K562 (cell line): ENCODE measurements at regions not wholly inside any gene's neighbourhood (a gene's known extent, or its start where the extent isn't known, plus 50 kb on each side); places are given as distances from the start of the nearest gene placed in this dataset.

Source experiments
- ATAC-seq: fragments of 200-7000 bp; cut with Tn5 transposase; 3 replicates; pipeline ENCODE4 v1.9.1; 2020; ENCODE audit warnings: moderate library complexity
- BruUV-seq: library from RNA; stranded (reverse); fragments of 400-500 nt; replicated peaks from 2 replicates; lab custom pipeline; 2021; lab: Mats Ljungman, UMichigan
- CTCF ChIA-PET: fragments of 300-600 bp; formaldehyde crosslinking; extraction: SDS; loops from one replicate; lab custom pipeline; 2021; ENCODE audit warnings: low intra/inter-chr PET ratio; lab: Yijun Ruan, JAX
- POLR2A ChIA-PET: fragments of 300-600, 350-650 bp; sonication (Branson Sonifier 250); formaldehyde crosslinking; extraction: SDS; loops from one replicate; lab custom pipeline; 2021; ENCODE audit warnings: antibody characterized with exemption, inconsistent platforms; lab: Yijun Ruan, JAX
- DNase-seq, 4 experiments: peaks; one replicate each; pipeline versions ENCODE4 v3.0.0 to v3.0.0-alpha.2; 2011 to 2018; ENCODE audit warnings: low spot score in 3 of 4, mixed read lengths in 3 of 4; ENCODE audit errors: extremely low read depth in 1 of 4
- FAIRE-seq: peaks from 2 replicates; lab custom pipeline; 2011; peaks lifted over from hg19 to GRCh38; lab: Jason Lieb, UNC
- H2AFZ ChIP-seq: 2 replicates; pipeline ENCODE4 v1.6.0; 2011; ENCODE audit warnings: low read depth, low read length, control low read depth, inconsistent platforms
- H3K27ac ChIP-seq: fragments of 200-600 bp; 3 replicates; pipeline ENCODE4 v1.8.0; 2011; ENCODE audit warnings: low read depth, mild to moderate bottlenecking, control low read depth, inconsistent platforms, low read length, moderate library complexity, mixed read lengths; ENCODE audit errors: extremely low read depth
- H3K27me3 ChIP-seq, 2 experiments: fragments of 300-600 bp in 1 of 2; 2 replicates in 1 of 2; 3 replicates in 1 of 2; pipeline versions ENCODE4 v1.6.0 to v1.8.0; 2011; ENCODE audit warnings: inconsistent platforms in 2 of 2, low read length in 2 of 2, mild to moderate bottlenecking in 1 of 2, mixed read lengths in 1 of 2, moderate library complexity in 1 of 2; ENCODE audit not compliant: control insufficient read depth in 2 of 2, insufficient read depth in 2 of 2
- H3K36me3 ChIP-seq: fragments of 300-600 bp; 3 replicates; pipeline ENCODE4 v1.8.0; 2011; ENCODE audit warnings: mild to moderate bottlenecking, low read length, inconsistent platforms; ENCODE audit not compliant: control insufficient read depth, insufficient read depth
- H3K4me1 ChIP-seq, 2 experiments: fragments of 200-600 bp in 1 of 2; replicated peaks in 1 of 2; 2 replicates in 1 of 2; 3 replicates in 1 of 2; pipeline versions ENCODE4 v1.5.1 to v1.8.0; 2011; ENCODE audit warnings: inconsistent platforms in 2 of 2, low read length in 2 of 2, mild to moderate bottlenecking in 1 of 2, mixed read lengths in 1 of 2, moderate library complexity in 1 of 2; ENCODE audit not compliant: control insufficient read depth in 2 of 2, insufficient read depth in 2 of 2
- H3K4me2 ChIP-seq: 2 replicates; pipeline ENCODE4 v1.6.1; 2011; ENCODE audit warnings: low read length, control low read depth, inconsistent platforms, mixed read lengths; ENCODE audit not compliant: insufficient read depth
- H3K4me3 ChIP-seq: fragments of 200-600 bp; sonication (generic), shearing (Covaris generic); 2 replicates; pipeline ENCODE4 v1.5.1; 2016; ENCODE audit warnings: control low read depth, inconsistent platforms
- H3K79me2 ChIP-seq: fragments of 200-600 bp; 3 replicates; pipeline ENCODE4 v1.8.0; 2011; ENCODE audit warnings: low read length, inconsistent platforms; ENCODE audit not compliant: control insufficient read depth, insufficient read depth
- H3K9ac ChIP-seq, 2 experiments: 2 replicates each; pipeline versions ENCODE4 v1.6.0 to v1.6.1; 2011; ENCODE audit warnings: low read depth in 2 of 2, low read length in 2 of 2, control low read depth in 1 of 2, inconsistent platforms in 1 of 2, mild to moderate bottlenecking in 1 of 2, mixed read lengths in 1 of 2; ENCODE audit not compliant: insufficient read depth in 1 of 2
- H3K9me1 ChIP-seq: one replicate; pipeline ENCODE4 v1.6.0; 2011; ENCODE audit warnings: inconsistent platforms, mild to moderate bottlenecking, low read length, moderate library complexity; ENCODE audit not compliant: control insufficient read depth, insufficient read depth
- H3K9me3 ChIP-seq: replicated peaks from 2 replicates; pipeline ENCODE4 v1.5.1; 2011; ENCODE audit warnings: low read depth, low read length, inconsistent platforms; ENCODE audit not compliant: control insufficient read depth, insufficient read depth
- H4K20me1 ChIP-seq: replicated peaks from 2 replicates; pipeline ENCODE4 v1.6.1; 2011; ENCODE audit warnings: low read length, inconsistent platforms, mixed read lengths; ENCODE audit not compliant: control insufficient read depth, insufficient read depth
- ARNT ChIP-seq, 2 experiments: fragments of 450-650 bp; IDR thresholded peaks; 2 replicates each; pipeline ENCODE4 v1.6.1; 2016; ENCODE audit warnings: mild to moderate bottlenecking in 1 of 2
- ATF2 ChIP-seq: sonication (generic); formaldehyde crosslinking; IDR thresholded peaks from 2 replicates; pipeline ENCODE4 v1.8.1; 2022; ENCODE audit warnings: missing genetic modification reagents
- BMI1 ChIP-seq: fragments of 150-350 bp; IDR thresholded peaks from 2 replicates; pipeline ENCODE4 v1.6.1; 2014; ENCODE audit warnings: low read length
- CGGBP1 ChIP-seq: fragments of 250-450 bp; sonication (Bioruptor Pico); IDR thresholded peaks from 2 replicates; pipeline ENCODE4 v1.9.0; 2021; ENCODE audit warnings: mild to moderate bottlenecking
- ETV5 ChIP-seq: sonication (generic); formaldehyde crosslinking; IDR thresholded peaks from 2 replicates; pipeline ENCODE4 v1.4.0; 2020; ENCODE audit warnings: low read depth, mild to moderate bottlenecking, missing genetic modification reagents
- FOXO4 ChIP-seq: fragments of 450-650 bp; formaldehyde crosslinking; IDR thresholded peaks from 2 replicates; pipeline ENCODE4 v1.4.0; 2020; ENCODE audit warnings: mild to moderate bottlenecking, moderate library complexity
- NR2F6 ChIP-seq: fragments of 450-650 bp; formaldehyde crosslinking; IDR thresholded peaks from 2 replicates; pipeline ENCODE4 v1.4.0; 2020; ENCODE audit warnings: mild to moderate bottlenecking
- PHF21A ChIP-seq: fragments of 450-650 bp; IDR thresholded peaks from 2 replicates; pipeline ENCODE4 v1.6.1; 2017; ENCODE audit warnings: low read depth, borderline replicate concordance
- RBM17 ChIP-seq: fragments of 200-400 bp; formaldehyde crosslinking; IDR thresholded peaks from 2 replicates; pipeline ENCODE4 v1.6.1; 2017; ENCODE audit warnings: low read depth, mild to moderate bottlenecking, low read length, borderline replicate concordance
- RHOXF2B ChIP-seq: fragments of 250-450 bp; sonication (Bioruptor Pico); conservative IDR thresholded peaks from 2 replicates; pipeline ENCODE4 v1.5.1; 2021
- SIN3B ChIP-seq: fragments of 450-650 bp; IDR thresholded peaks from 2 replicates; pipeline ENCODE4 v1.6.1; 2017; ENCODE audit warnings: low read depth, mild to moderate bottlenecking, moderate library complexity
- ZBTB12 ChIP-seq: fragments of 250-450 bp; sonication (Bioruptor Pico); IDR thresholded peaks from 2 replicates; pipeline ENCODE4 v1.4.0; 2020
- ZBTB7A ChIP-seq: IDR thresholded peaks from 2 replicates; pipeline ENCODE4 v1.6.1; 2011; ENCODE audit warnings: low read depth, mild to moderate bottlenecking, low read length, moderate library complexity, borderline replicate concordance; ENCODE audit not compliant: control insufficient read depth
- ZNF124 ChIP-seq: sonication (generic); formaldehyde crosslinking; IDR thresholded peaks from 2 replicates; pipeline ENCODE4 v1.8.1; 2022; ENCODE audit warnings: missing genetic modification reagents
- ZNF311 ChIP-seq: fragments of 250-450 bp; sonication (Bioruptor Pico); IDR thresholded peaks from 2 replicates; pipeline ENCODE4 v1.4.0; 2020; ENCODE audit warnings: mild to moderate bottlenecking, moderate library complexity
- ZNF75A ChIP-seq: fragments of 450-650 bp; formaldehyde crosslinking; IDR thresholded peaks from 2 replicates; pipeline ENCODE4 v1.4.0; 2020; ENCODE audit warnings: mild to moderate bottlenecking
- ZSCAN32 ChIP-seq: fragments of 450-650 bp; formaldehyde crosslinking; IDR thresholded peaks from 2 replicates; pipeline ENCODE4 v1.4.0; 2020; ENCODE audit warnings: mild to moderate bottlenecking, moderate library complexity
- WGBS: fragments of 100-300 bp; shearing (Covaris generic); methylation state at CpG from one replicate; pipeline ENCODE4 v1.1.6; 2016; ENCODE audit warnings: low coverage, mixed read lengths; ENCODE audit not compliant: insufficient coverage; ENCODE audit errors: missing lambda C conversion rate; 5-methylcytosine and 5-hydroxymethylcytosine counted together
- in situ Hi-C: fragments of 300-500 bp; cut with MboI; formaldehyde crosslinking; loops from 4 replicates; pipeline ENCODE4 v1.15.0; 2018; ENCODE audit warnings: inconsistent platforms, mixed read lengths
- intact Hi-C: fragments of 100-400 bp; cut with micrococcal nuclease; formaldehyde crosslinking; loops from 2 replicates; pipeline ENCODE4 v1.14.2; 2022

GRCh38 chr18:28559511-28559910 lies 382.6 kb upstream of the CDH2 start:
- H3K79me2 ChIP-seq: no peaks in the 10 kb centered on the region
- in situ Hi-C loops: no loop called here
- H2AFZ ChIP-seq: no peak overlapping the region
- no TSS peak for BruUV-seq
- FAIRE-seq (no peak), DNase-seq (no peak), ATAC-seq (no peak)
- H3K4me3 ChIP-seq: no peak overlapping the region
- H3K36me3 ChIP-seq: no peaks in the 10 kb centered on the region
- H3K27me3 ChIP-seq: no peaks in the 10 kb centered on the region
- H4K20me1 ChIP-seq: no peaks in the 10 kb centered on the region
- TF ChIP-seq NR2F6 (CRISPR knock-in tag): no peak
- no peak for TF ChIP-seq RBM17
- no peak for TF ChIP-seq FOXO4 (CRISPR knock-in tag)
- TF ChIP-seq ETV5 (CRISPR knock-in tag): no peak
- no peak for TF ChIP-seq ZNF124 (CRISPR knock-in tag)
- TF ChIP-seq ZBTB12: no peak
- no peak for TF ChIP-seq CGGBP1
- no peak for TF ChIP-seq ZNF311 (CRISPR knock-in tag)
- TF ChIP-seq PHF21A: no peak
- TF ChIP-seq RHOXF2B (CRISPR knock-in tag): no peak
- no peak for TF ChIP-seq ZNF75A
- no peak for TF ChIP-seq SIN3B
- TF ChIP-seq ATF2: no peak
- no peak for TF ChIP-seq ZBTB7A
- TF ChIP-seq BMI1: no peak
- TF ChIP-seq ZSCAN32: no peak
- no peak for TF ChIP-seq ARNT (IDR thresholded peaks at IDR 0.05)
- H3K9me3 ChIP-seq: no peaks in the 10 kb centered on the region; the same call in 1 of the 2 replicates
- intact Hi-C loops: no loop called here
- no peak overlapping the region for H3K4me2 ChIP-seq
- H3K27ac ChIP-seq: no peak overlapping the region
- CTCF ChIA-PET: no interaction called here
- H3K4me1 ChIP-seq: no peaks in the 10 kb centered on the region
- 0% methylated on average over 1 of the region's 1 CpG for WGBS
- no peaks in the 10 kb centered on the region for H3K9me1 ChIP-seq
- no peak overlapping the region for H3K9ac ChIP-seq
- POLR2A ChIA-PET: no interaction called here
